CD4-positive, alpha-beta memory T cell (primary cell): ENCODE measurements at regions not wholly inside any gene's neighbourhood (a gene's known extent, or its start where the extent isn't known, plus 50 kb on each side); places are given as distances from the start of the nearest gene placed in this dataset.
"Not testable (repeated sequence)": the region's sequence is repeated elsewhere in the genome, so short reads cannot be mapped to it uniquely, and the experiment has no call there.

Experiments
- CTCF ChIA-PET: fragments of 350-600 bp; sonication (Branson Sonifier 250); formaldehyde crosslinking; loops from one replicate; lab custom pipeline; 2021; ENCODE audit warnings: inconsistent platforms; ENCODE audit not compliant: partially characterized antibody; lab: Charles Lee
- POLR2A ChIA-PET: fragments of 350-600 bp; sonication (Branson Sonifier 250); formaldehyde crosslinking; loops from one replicate; lab custom pipeline; 2021; ENCODE audit not compliant: partially characterized antibody; lab: Charles Lee
- DNase-seq, 5 donors: peaks; one replicate each; pipeline versions ENCODE4 v3.0.0 to v3.0.0-alpha.2; 2020 to 2022; ENCODE audit warnings: mixed read lengths in 1 of 5
- H3K27ac ChIP-seq: one replicate; pipeline ENCODE4 v1.7.0; 2013; ENCODE audit warnings: low read depth, low read length
- H3K27me3 ChIP-seq: 2 replicates; pipeline ENCODE4 v1.7.0; 2013; ENCODE audit warnings: mild to moderate bottlenecking, low read length, moderate library complexity; ENCODE audit not compliant: insufficient read depth
- H3K36me3 ChIP-seq: 2 replicates; pipeline ENCODE4 v1.7.0; 2013; ENCODE audit warnings: mild to moderate bottlenecking, low read length, moderate library complexity; ENCODE audit not compliant: insufficient read depth
- H3K4me1 ChIP-seq: 2 replicates; pipeline ENCODE4 v1.7.0; 2013; ENCODE audit warnings: mild to moderate bottlenecking, low read length, moderate library complexity; ENCODE audit not compliant: insufficient read depth
- H3K4me3 ChIP-seq, 2 donors: one replicate each; pipeline ENCODE4 v1.7.0; 2013; ENCODE audit warnings: low read length in 2 of 2, mild to moderate bottlenecking in 1 of 2
- H3K9me3 ChIP-seq, 2 donors: one replicate each; pipeline ENCODE4 v1.7.0; 2013; ENCODE audit warnings: low read length in 2 of 2, control low read depth in 1 of 2; ENCODE audit not compliant: control insufficient read depth in 1 of 2
- H3K27ac Mint-ChIP-seq, 7 donors: one replicate each; pipeline ENCODE4 v1.8.0; 2020 to 2021; ENCODE audit warnings: mixed read lengths in 7 of 7, mild to moderate bottlenecking in 6 of 7, inconsistent platforms in 3 of 7, moderate library complexity in 3 of 7
- H3K27me3 Mint-ChIP-seq, 2 donors: one replicate each; pipeline ENCODE4 v1.8.0; 2020 to 2021; ENCODE audit warnings: mixed read lengths in 2 of 2
- H3K36me3 Mint-ChIP-seq, 2 donors: one replicate each; pipeline ENCODE4 v1.8.0; 2020 to 2021; ENCODE audit warnings: mixed read lengths in 2 of 2, inconsistent platforms in 1 of 2, mild to moderate bottlenecking in 1 of 2
- H3K4me1 Mint-ChIP-seq, 4 donors: one replicate each; pipeline ENCODE4 v1.8.0; 2020 to 2021; ENCODE audit warnings: mixed read lengths in 4 of 4, mild to moderate bottlenecking in 1 of 4
- H3K4me3 Mint-ChIP-seq, 8 donors: one replicate each; pipeline ENCODE4 v1.8.0; 2020 to 2021; ENCODE audit warnings: mixed read lengths in 8 of 8, mild to moderate bottlenecking in 7 of 8, moderate library complexity in 6 of 8, inconsistent platforms in 3 of 8
- H3K9me3 Mint-ChIP-seq, 8 donors: one replicate each; pipeline ENCODE4 v1.8.0; 2020 to 2021; ENCODE audit warnings: mixed read lengths in 8 of 8, mild to moderate bottlenecking in 5 of 8, inconsistent platforms in 3 of 8, moderate library complexity in 1 of 8
- intact Hi-C: fragments of 100-400 bp; cut with micrococcal nuclease; formaldehyde crosslinking; loops from one replicate; pipeline ENCODE4 v1.15.1; 2023

DNA sequence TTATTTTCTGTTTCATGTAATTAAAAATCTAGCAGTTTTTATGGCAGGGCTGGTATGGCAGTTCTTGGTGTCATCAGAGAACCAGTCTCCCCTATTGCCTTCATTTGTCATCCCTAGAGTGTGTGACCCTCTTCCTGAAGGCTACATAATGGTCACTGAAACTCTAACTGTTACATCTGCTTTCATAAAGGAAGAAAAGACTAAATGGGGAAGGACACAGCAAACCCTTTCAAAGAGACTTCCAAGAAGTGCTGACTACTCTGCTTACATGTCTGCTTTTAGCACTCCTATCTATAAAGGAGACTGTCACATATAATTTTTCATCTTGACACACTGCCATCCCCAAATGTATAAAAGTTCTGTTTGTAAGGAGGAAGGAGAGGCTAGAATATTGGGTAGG, 105.9 kb upstream of the DIAPH2 start:
- Mint-ChIP-seq H3K36me3 (no peaks in the 10 kb centered on the region), H3K4me1 (no peaks in the 10 kb centered on the region), H3K9me3 (no peaks in the 10 kb centered on the region), H3K27me3 (no peaks in the 10 kb centered on the region), H3K27ac (no peak overlapping the region), H3K4me3 (no peak overlapping the region)
- no peaks in the 10 kb centered on the region for H3K27me3 ChIP-seq
- CTCF ChIA-PET, result no interaction called here
- intact Hi-C loops, result no loop called here
- no peak overlapping the region for H3K27ac ChIP-seq
- POLR2A ChIA-PET, result no interaction called here
- no peak for DNase-seq
- no peak overlapping the region for H3K4me3 ChIP-seq
- no peaks in the 10 kb centered on the region for H3K36me3 ChIP-seq
- no peaks in the 10 kb centered on the region for H3K4me1 ChIP-seq
- no peaks in the 10 kb centered on the region for H3K9me3 ChIP-seq

DNA sequence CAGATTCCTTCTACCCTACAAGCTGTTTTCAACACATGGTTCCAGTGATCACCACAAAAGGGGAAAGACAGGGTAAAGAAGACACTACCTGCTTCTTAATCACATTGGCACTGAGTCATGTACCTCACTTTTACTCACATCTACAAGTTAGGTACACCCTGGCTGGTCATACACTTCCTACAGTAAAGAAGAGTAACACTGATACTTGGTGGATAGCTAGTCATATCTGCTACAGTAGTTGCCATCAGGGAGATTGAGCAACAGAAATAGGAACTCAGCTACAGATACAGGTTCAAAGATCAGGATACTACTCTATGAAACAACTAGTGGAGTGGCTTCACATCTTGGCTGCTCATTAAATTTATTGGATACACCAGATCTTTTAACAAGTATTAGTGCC, 105.4 kb upstream of the DIAPH2 start:
- H3K27me3 Mint-ChIP-seq, result no peaks in the 10 kb centered on the region
- H3K36me3 Mint-ChIP-seq, result no peaks in the 10 kb centered on the region
- H3K4me3 ChIP-seq, result no peak overlapping the region
- ChIA-PET POLR2A (no interaction called here), CTCF (no interaction called here)
- H3K4me3 Mint-ChIP-seq, result no peak overlapping the region
- no peaks in the 10 kb centered on the region for H3K4me1 ChIP-seq
- no peaks in the 10 kb centered on the region for H3K9me3 ChIP-seq
- intact Hi-C loops, result no loop called here
- no peaks in the 10 kb centered on the region for H3K9me3 Mint-ChIP-seq
- no peak overlapping the region for H3K27ac ChIP-seq
- H3K27ac Mint-ChIP-seq, result no peak overlapping the region
- no peaks in the 10 kb centered on the region for H3K36me3 ChIP-seq
- no peaks in the 10 kb centered on the region for H3K27me3 ChIP-seq
- DNase-seq, result no peak
- no peaks in the 10 kb centered on the region for H3K4me1 Mint-ChIP-seq

DNA sequence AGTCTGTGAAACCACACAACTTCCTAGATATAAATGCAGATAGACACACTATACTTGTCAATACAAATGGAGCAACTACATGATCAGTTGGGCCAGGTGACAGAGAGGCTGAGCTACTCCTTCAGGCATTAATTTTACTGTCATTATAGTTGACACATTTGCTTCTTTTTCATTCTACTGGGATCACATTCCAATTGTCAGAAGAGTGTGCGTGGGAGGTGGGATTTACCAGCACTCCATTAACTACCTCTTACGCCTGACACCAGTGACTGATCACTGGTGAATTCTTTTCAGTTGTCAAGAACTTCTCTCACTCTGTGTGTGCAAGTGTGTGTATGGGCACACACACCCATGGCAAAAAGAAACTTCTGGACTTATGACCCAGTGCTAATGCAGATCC, 94.2 kb upstream of the DIAPH2 start:
- no peak overlapping the region for H3K4me3 Mint-ChIP-seq
- no peaks in the 10 kb centered on the region for H3K36me3 Mint-ChIP-seq
- Histone ChIP-seq H3K36me3 (no peaks in the 10 kb centered on the region), H3K27ac (no peak overlapping the region), H3K27me3 (no peaks in the 10 kb centered on the region), H3K4me1 (no peaks in the 10 kb centered on the region), H3K4me3 (no peak overlapping the region), H3K9me3 (no peaks in the 10 kb centered on the region)
- H3K27me3 Mint-ChIP-seq, result no peaks in the 10 kb centered on the region
- no peaks in the 10 kb centered on the region for H3K4me1 Mint-ChIP-seq
- H3K9me3 Mint-ChIP-seq, result peaks cover 0 to 6% (median 0%) of the 10 kb centered on the region in 8 donors
- ChIA-PET CTCF (no interaction called here), POLR2A (no interaction called here)
- intact Hi-C loops, result no loop called here
- no peak for DNase-seq
- no peak overlapping the region for H3K27ac Mint-ChIP-seq

- Mint-ChIP-seq H3K4me1 (no peaks in the 10 kb centered on the region), H3K27me3 (no peaks in the 10 kb centered on the region), H3K36me3 (no peaks in the 10 kb centered on the region), H3K4me3 (no peak overlapping the region), H3K9me3 (peaks cover 0 to 6% (median 0%) of the 10 kb centered on the region in 8 donors), H3K27ac (no peak overlapping the region)
- intact Hi-C loops, result no loop called here
- CTCF ChIA-PET, result no interaction called here
- H3K9me3 ChIP-seq, result no peaks in the 10 kb centered on the region
- DNase-seq, result no peak
- H3K4me3 ChIP-seq, result no peak overlapping the region
- no peaks in the 10 kb centered on the region for H3K27me3 ChIP-seq
- H3K27ac ChIP-seq, result no peak overlapping the region
- H3K36me3 ChIP-seq, result no peaks in the 10 kb centered on the region
- POLR2A ChIA-PET, result no interaction called here
- no peaks in the 10 kb centered on the region for H3K4me1 ChIP-seq
Observed at GRCh38 chrX:96591421-96591820, 93.2 kb upstream of the DIAPH2 start.

DNA sequence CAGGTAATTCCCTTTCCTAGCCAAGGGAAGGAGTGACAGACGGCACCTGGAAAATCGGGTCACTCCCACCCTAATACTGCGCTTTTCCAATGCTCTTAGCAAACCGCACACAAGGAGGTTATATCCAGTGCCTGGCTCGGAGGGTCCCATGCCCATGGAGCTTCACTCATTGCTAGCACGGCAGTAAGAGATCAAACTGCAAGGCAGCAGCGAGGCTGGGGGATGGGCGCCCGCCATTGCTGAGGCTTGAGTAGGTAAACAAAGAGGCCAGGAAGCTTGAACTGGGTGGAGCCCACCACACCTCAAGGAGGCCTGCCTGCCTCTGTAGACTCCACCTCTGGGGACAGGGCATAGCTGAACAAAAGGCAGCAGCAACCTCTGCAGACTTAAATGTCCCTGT, 86.8 kb upstream of the DIAPH2 start:
- H3K27ac Mint-ChIP-seq, H3K9me3 ChIP-seq, H3K4me1 ChIP-seq, H3K4me3 ChIP-seq, H3K4me3 Mint-ChIP-seq, H3K27me3 ChIP-seq, H3K9me3 Mint-ChIP-seq, CTCF ChIA-PET, H3K4me1 Mint-ChIP-seq, H3K27me3 Mint-ChIP-seq, DNase-seq, H3K36me3 Mint-ChIP-seq, H3K27ac ChIP-seq, H3K36me3 ChIP-seq, POLR2A ChIA-PET, intact Hi-C loops: not testable (repeated sequence)

DNA sequence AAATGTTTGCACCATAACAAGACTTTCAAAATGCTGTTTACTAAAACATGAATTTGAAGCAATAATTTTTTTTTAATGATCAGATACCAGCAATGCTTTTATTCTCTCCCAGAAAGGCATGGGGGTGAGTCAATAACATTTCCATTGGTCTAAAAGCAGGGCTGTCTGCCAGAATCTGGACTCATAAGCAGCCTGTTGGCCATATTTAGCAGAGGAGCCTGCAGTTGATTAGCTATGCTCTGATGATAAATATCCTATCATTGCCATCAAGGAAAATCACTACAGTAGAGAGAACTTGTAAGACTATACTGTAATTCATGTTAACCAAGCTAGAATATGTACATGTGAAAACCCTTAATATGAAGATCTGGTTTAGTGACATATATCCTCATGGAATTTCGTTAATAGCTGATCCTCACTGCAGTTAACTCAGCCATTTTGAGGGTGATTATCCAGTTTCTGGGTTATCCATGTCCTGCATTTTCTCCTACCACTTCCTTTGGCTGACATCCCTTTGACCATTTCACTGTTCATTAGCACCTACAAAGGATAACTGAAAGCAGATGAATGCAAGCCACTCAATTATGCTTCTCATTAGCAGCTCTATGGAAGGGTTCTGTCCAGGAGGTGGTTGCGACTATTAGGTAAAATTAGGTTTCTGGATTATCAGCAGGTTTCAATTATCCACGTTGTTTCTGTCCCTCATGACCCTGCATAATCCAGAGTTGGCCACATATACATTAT, 72.9 kb upstream of the DIAPH2 start:
- H3K9me3 Mint-ChIP-seq, result no peaks in the 10 kb centered on the region
- no peak overlapping the region for H3K4me3 Mint-ChIP-seq
- no peaks in the 10 kb centered on the region for H3K4me1 ChIP-seq
- intact Hi-C loops, result no loop called here
- CTCF ChIA-PET, result no interaction called here
- H3K27me3 ChIP-seq, result no peaks in the 10 kb centered on the region
- POLR2A ChIA-PET, result no interaction called here
- H3K27ac Mint-ChIP-seq, result no peak overlapping the region
- H3K36me3 ChIP-seq, result no peaks in the 10 kb centered on the region
- H3K4me3 ChIP-seq, result no peak overlapping the region
- no peak overlapping the region for H3K27ac ChIP-seq
- no peak for DNase-seq
- H3K9me3 ChIP-seq, result no peaks in the 10 kb centered on the region
- peaks cover 0 to 4% of the 10 kb centered on the region in 2 donors for H3K27me3 Mint-ChIP-seq
- no peaks in the 10 kb centered on the region for H3K4me1 Mint-ChIP-seq
- no peaks in the 10 kb centered on the region for H3K36me3 Mint-ChIP-seq

- intact Hi-C loops, result no loop called here
- no peaks in the 10 kb centered on the region for H3K27me3 Mint-ChIP-seq
- POLR2A ChIA-PET, result no interaction called here
Observed at GRCh38 chrX:96615448-96615847, 69.2 kb upstream of the DIAPH2 start.

GRCh38 chrX:96619588-96619987, 65.1 kb upstream of the DIAPH2 start:
- Mint-ChIP-seq H3K9me3 (no peaks in the 10 kb centered on the region), H3K36me3 (no peaks in the 10 kb centered on the region), H3K27me3 (no peaks in the 10 kb centered on the region), H3K4me1 (no peaks in the 10 kb centered on the region), H3K27ac (no peak overlapping the region), H3K4me3 (no peak overlapping the region)
- CTCF ChIA-PET, result no interaction called here
- no peak overlapping the region for H3K4me3 ChIP-seq
- H3K9me3 ChIP-seq, result no peaks in the 10 kb centered on the region
- H3K27ac ChIP-seq, result no peak overlapping the region
- POLR2A ChIA-PET, result no interaction called here
- H3K4me1 ChIP-seq, result no peaks in the 10 kb centered on the region
- H3K27me3 ChIP-seq, result no peaks in the 10 kb centered on the region
- intact Hi-C loops, result no loop called here
- DNase-seq, result no peak
- no peaks in the 10 kb centered on the region for H3K36me3 ChIP-seq

More at GRCh38 chrX:96615448-96615847, 69.2 kb upstream of the DIAPH2 start:
- no peaks in the 10 kb centered on the region for H3K4me1 ChIP-seq
- Mint-ChIP-seq H3K9me3 (no peaks in the 10 kb centered on the region), H3K36me3 (no peaks in the 10 kb centered on the region), H3K27ac (no peak overlapping the region), H3K4me1 (no peaks in the 10 kb centered on the region), H3K4me3 (no peak overlapping the region)
- H3K36me3 ChIP-seq, result no peaks in the 10 kb centered on the region
- DNase-seq, result no peak
- CTCF ChIA-PET, result no interaction called here
- no peaks in the 10 kb centered on the region for H3K9me3 ChIP-seq
- no peaks in the 10 kb centered on the region for H3K27me3 ChIP-seq
- no peak overlapping the region for H3K4me3 ChIP-seq
- no peak overlapping the region for H3K27ac ChIP-seq
